Kidney tubule cell (primary cell): ENCODE measurements at regions not wholly inside any gene's neighbourhood (a gene's known extent, or its start where the extent isn't known, plus 50 kb on each side); places are given as distances from the start of the nearest gene placed in this dataset.
"Not testable (repeated sequence)": the region's sequence is repeated elsewhere in the genome, so short reads cannot be mapped to it uniquely, and the experiment has no call there.

ENCODE experiments used
- DNase-seq: peaks from one replicate; pipeline ENCODE4 v3.0.0-alpha.2; 2018; ENCODE audit warnings: low spot score

DNA sequence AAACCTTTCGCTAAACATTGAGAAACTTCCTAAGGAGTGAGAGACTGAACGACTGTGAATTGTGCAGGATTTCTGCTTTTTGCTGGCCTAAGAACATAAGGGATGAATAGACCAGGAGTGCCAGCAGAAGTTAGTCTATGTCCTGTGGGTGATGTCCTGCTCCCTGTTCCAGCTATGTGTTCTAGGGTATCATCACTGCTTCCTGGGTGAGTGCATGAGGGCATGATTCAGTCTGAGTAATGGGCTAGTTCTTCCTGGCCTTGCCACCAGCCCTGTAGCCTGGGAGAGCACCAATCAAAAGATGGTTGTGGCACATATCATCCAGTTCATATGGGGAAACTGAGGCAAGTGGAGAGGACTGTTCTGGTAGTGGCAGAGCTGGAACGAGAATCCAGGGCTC lies 153.9 kb upstream of the TPM1 start:
- DNase-seq: peak; percentile 84

DNA sequence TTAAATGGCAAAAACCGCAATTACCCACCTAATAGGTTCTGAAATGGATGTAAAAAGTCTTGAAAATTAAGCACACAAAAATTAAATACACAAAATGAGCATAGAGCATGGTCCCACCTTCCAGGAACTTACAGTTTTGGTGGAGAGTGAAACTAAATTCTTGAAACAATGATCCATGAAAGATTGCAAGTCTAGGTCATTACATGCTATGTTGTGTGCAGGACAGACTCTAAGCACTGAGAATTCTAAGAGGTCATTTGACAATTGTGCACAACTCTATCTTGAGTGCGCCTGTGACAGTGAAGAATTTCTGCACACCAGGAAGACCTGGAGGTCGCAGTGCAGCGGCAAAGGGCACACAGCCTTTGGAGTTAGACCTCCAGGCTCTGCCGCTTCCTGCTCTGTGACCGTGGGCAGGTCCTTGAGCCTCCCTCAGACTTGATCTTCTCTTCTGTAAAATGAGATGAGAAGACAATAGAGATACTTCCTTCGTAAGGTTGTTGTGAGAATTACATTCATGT lies 153.3 kb upstream of the TPM1 start:
- DNase-seq: peak; percentile 75

DNA sequence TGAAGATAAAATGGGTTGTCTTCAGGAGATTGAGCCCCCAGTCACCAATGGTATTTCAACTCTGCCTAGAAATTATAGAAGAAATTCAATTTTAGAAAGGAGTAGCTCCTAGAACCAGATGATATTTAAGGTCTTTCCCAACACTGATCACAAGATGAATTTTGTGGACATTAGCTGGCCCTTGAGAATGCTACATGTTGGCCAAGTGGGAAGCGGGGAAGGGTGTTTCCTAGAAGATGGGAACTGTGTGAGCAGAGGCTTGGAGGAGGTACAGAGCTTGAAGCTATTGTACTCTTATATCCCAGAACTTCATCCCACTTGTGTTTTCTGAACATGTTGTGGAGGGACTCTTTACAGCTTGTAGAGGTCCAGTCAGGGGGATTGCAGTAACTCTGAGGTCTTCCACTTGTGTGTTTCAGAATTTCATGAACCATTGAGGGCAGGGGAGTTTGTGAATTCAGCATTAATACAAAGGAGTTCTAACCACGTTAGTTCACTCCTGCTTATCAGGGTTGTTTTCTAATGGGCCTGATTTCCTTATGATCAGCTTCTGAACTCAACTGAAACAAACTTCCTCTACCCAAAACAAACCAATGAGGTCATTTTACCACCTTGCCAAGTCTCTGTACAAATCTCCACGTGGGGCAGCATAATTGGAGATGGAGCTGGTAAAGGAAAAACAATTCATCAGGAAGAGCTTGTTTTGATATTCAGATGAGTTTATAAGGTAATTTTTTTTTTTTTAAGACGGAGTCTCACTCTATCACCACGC lies 152.6 kb upstream of the TPM1 start:
- DNase-seq: peak; percentile 91

GRCh38 chr15:62894322-62895085 lies 148.0 kb upstream of the TPM1 start:
- peak; percentile 46 for DNase-seq

GRCh38 chr15:62895139-62895866 lies 147.2 kb upstream of the TPM1 start:
- DNase-seq: peak; percentile 73

DNA sequence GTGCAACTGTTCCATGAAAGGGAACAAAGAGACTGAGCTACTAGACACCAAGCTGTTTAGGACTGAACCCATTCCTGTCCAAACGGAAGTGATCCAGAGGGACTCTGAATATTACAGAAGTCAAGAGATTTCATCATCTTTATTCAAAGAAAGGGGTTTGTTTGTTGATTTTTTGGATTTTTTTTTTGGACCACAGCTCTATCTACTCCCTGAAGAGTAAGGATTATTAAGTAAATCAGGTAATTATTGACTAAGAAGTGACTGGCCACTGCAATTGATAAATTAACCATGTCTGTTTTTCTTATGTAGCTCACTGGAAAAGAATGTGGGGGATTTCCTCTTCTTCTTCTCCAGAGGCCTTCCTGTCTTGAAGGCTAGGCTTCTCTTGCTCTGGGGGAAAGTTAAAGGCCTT lies 146.6 kb upstream of the TPM1 start:
- DNase-seq: peak; percentile 99

GRCh38 chr15:62896380-62896866 lies 146.1 kb upstream of the TPM1 start:
- peak; percentile 85 for DNase-seq

- DNase-seq: peak; percentile 100
Measured at GRCh38 chr15:62896969-62897486, 145.5 kb upstream of the TPM1 start.

GRCh38 chr15:62897634-62898033 lies 144.9 kb upstream of the TPM1 start:
- no peak for DNase-seq

DNA sequence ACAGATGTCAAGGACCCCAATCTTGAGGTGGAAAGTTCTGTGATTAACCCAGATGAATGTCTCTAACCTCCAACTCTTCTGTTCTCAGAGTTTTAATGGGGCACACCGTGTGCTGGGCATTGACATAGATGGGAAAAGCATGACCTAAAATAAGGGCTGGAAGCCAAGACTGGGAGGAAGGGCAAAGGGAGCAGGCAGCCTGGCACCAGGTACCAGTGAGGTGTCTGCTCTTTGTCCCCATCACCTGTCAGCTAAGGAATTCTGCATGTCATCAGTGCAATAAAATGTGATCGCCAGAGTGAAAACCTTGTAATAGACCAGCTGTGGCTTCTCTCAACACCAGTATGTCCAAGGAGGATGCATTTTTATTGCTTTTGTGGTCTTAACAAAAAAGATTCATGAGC lies 143.5 kb upstream of the TPM1 start:
- peak; percentile 81 for DNase-seq

DNA sequence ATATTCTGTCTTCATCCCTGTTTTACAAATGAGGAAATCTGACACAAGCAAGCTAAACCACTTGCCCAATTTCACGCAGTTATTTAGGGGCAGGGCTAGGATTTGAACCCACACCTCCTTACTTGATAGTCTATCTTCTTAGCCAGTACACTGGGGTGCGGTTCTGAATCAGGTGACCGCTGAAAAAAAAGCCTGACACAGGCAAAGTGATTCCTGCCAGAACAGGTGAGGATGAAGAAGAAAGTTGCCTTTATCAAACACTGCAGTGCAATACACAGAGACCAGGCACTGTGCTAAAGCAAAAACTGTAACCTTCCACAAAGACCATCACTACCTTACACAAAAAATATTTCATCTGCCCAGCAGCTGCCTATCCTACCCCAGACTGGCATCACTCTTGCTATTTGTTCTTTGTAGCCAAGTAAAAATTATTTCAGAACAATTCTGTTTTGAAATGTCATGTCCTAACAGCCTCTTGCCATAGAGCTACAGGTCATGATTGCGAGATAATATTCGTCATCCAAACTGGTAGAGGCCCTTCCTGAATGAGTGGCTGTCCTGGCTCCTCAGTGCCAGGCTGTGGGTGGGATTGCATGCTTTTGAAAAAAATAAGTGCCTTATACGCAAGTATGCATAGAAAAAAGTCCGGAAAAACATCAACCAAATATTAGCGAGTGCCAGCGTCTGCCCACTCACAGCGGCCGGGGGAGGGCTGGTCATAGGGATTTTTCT lies 142.3 kb upstream of the TPM1 start:
- no peak for DNase-seq

GRCh38 chr15:62901087-62901486 lies 141.5 kb upstream of the TPM1 start:
- no peak for DNase-seq

GRCh38 chr15:62901909-62902546 lies 140.5 kb upstream of the TPM1 start:
- peak; percentile 35 for DNase-seq

GRCh38 chr15:62902821-62903220 lies 139.7 kb upstream of the TPM1 start:
- no peak for DNase-seq

DNA sequence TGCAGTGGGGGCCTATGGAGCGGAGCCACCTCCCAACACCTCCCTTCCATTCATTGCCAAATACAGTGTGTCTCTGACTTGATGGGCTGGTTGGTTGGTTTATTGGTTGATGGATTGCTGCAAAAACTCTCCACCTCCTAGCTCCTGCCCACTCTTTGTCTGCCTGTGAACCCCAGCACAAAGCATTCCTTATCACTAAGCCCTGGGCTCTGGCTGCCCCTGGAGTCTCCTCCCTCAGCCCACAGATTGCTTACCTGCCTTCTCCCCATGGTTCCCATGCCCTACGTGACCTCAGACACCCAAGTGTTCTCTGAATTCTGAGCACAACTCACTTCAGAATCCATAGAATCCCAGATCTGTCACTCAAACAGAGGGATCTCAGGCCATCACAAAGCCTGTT lies 139.1 kb upstream of the TPM1 start:
- DNase-seq: no peak

GRCh38 chr15:62904041-62904910 lies 138.3 kb upstream of the TPM1 start:
- no peak for DNase-seq

GRCh38 chr15:62906627-62907026 lies 135.9 kb upstream of the TPM1 start:
- DNase-seq: no peak

GRCh38 chr15:62907275-62907674 lies 135.3 kb upstream of the TPM1 start:
- DNase-seq: no peak

DNA sequence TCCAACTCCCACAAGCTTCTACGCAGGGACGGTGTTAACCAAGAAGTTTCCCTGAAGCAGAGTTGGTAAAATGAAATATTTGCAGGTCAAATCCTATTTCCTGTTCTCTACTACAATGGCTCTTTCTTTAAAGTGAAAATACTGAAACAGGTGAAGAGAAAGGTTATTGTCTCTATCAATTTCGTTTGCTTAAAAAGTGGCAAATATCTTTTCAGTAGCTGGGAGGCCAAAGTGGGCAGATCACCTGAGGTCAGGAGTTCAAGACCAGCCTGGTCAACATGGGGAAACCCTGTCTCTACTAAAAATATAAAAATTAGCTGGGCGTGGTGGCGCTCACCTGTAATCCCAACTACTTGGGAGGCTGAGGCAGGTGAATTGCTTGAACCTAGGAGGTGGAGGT lies 134.2 kb upstream of the TPM1 start:
- DNase-seq: not testable (repeated sequence)

DNA sequence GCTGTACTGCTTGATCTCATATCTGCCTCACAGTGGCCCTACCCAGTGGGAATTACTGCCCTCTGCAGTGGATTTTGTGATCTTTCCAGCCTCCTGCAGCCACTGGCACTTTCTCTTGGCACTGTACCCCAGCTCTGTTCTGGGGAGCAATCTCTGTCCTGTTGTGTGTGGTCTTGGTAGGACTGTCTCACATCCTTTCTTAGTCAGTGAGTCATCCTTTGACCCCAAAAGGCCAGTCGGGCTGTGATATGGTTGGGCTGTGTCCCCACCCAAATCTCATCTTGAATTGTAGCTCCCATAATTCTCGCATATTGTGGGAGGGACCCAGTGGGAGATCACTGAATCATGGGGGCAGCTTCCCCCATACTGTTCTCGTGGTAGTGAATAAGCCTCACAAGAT lies 133.3 kb upstream of the TPM1 start:
- DNase-seq: no peak
